Raji (cell line): ENCODE measurements at regions not wholly inside any gene's neighbourhood (a gene's known extent, or its start where the extent isn't known, plus 50 kb on each side); places are given as distances from the start of the nearest gene placed in this dataset.

Experiments used
- POLR2A ChIP-seq: IDR thresholded peaks from 2 replicates; pipeline ENCODE4 v1.6.1; 2011; ENCODE audit warnings: low read depth, low read length, control low read depth; ENCODE audit not compliant: insufficient read depth

DNA sequence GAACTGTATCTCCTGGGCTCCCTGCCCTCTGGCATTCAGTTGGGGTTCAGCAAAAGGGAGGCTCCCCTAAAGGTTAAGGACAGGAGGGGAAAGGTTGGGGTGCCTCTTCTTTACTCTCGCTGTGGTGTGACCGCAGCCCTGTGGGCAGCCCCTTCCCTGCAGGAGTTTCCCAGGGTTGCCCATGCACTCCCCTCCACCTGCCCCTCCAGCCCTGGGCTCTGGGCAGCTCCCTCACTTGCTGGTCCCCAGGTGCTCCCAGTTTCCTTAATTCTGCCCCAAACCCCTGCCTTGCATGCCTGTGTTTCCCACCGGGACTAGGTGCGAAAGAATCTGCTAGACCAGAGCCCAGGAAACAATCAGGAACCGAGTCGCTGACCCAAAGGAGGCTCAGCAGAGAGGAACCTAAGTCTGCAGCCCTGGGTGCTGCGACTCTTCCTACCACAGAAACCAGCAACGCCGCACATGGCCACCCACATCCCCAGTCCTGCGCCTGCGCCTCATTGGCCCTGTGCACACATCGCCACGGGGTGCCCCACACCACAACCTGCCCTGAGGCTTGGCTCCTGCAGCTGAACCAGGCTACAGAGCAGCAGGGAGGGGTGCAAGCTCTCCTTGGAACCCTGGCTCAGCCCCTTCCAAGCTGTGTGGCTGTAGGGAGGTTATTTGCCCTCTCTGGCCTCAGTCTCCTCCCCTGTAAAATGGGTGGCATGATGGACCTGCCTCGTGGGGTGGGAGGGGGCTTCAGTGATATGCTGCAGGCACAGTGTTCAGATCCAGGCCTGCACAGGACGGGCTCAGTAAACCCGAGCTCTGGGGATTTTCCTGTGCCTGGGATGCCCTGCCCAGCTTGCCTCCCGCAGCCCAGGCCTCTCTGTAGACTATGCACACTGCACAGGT is 487.6 kb downstream of the PREX1 start:
- no peak for TF ChIP-seq POLR2A

- TF ChIP-seq POLR2A, result no peak
Measured at GRCh38 chr20:48339190-48339985, 488.4 kb downstream of the PREX1 start.

DNA sequence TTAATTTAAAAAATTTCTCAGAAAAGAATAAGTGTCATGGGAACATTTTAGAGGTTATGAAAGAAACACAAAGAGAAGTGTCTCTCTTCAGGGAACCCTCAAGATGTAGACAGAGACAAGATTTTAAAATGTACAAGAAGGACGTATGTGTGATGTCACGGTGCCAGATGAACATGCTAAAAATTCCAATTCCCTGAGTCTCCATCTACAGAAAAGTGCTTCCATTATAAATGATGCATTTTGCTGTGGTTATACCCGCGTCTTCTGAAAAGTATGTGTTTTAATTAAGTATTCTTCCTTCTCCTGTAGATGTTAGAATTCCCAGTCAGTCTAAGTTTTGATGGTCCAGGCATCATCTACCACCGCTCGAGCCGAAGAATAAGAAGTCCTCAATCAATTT is 489.1 kb downstream of the PREX1 start:
- no peak for TF ChIP-seq POLR2A

DNA sequence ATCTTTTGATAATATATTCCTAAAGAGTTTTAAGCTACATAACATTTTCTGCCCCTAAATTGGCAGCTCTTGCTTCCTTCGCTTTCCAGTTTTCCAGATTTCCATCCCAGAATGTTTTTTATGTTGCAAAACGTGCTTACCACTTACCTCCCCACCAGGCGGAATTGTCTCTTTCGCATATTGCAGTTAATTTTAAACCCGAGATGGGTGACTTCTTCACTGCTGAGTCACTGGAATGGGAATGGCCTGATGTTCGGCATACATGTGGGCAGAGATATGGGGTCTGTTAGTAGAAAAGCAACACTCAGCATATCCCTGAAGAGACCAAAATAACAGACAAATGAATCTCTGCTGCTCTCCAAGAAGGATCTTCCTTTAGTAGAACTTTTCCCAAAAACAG is 491.2 kb downstream of the PREX1 start:
- TF ChIP-seq POLR2A, result no peak

DNA sequence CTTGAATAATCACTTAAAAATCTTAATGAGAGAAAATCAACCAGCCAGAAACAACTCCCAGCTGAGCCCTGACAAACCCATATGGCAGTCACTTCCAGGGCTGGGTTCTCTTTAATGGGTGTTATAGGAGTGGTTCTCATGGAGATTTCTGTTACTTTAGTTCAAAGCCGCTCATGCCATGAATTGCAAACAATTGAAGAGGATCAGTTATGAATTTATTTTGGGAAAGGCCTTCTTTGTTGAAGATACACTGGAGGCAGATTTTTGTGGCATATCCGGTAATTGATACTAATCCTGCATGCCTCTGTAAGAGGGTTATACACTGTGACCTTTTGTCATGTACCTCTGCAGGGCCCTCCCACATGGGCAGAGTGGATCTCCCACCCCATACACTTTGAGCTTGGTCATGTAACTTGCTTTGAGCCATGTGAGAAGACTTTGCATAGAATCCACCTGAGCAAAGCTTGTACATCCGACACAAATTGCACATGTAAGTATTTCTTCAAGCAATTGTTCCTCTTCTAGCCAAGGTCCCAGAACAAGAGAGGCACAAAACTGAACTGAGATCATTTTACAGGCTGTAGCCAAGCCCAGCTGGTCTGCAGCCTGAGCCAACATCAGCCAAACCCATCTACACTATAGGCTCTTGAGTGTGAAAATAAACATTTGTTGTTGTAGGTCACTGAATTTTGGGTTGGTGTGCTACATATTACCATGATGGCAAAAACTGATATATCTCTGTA is 492.3 kb downstream of the PREX1 start:
- no peak for TF ChIP-seq POLR2A

DNA sequence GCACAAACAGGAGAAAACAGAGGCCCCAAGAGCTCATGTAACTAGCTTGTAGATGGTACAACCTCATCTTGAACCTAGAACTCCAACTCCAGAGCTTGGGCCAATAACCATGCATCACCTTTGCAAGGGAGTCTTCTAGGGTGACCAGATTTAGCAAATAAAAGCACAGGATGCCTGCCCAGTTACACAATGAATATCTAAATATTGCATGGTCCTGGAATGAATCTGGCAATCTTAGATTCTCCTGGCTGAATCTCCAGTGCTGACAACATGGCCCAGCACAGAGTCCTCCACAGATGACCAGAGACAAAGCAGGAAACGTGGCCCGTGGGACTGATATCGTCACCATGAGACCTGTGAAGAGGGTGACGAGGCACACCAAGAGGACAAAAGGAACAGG is 494.1 kb downstream of the PREX1 start:
- no peak for TF ChIP-seq POLR2A

DNA sequence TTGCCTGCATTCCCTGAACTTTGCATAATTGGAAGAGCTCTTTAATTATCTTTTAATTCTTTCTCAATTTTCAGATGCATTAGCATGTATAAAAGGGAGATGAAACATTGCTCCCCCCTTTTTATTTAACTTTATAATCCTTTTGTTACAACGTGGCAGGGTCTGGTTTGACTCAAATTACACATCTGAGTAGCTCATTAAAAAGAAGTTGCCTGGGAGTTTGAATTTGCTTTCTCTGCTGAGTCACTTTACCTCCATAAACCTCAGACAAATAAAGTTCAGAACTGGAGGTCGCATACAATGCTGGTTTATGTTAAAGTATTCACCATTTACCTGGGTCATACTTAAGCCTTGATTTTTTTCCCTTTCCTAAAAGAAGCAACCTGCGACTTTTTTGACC is 495.2 kb downstream of the PREX1 start:
- no peak for TF ChIP-seq POLR2A

DNA sequence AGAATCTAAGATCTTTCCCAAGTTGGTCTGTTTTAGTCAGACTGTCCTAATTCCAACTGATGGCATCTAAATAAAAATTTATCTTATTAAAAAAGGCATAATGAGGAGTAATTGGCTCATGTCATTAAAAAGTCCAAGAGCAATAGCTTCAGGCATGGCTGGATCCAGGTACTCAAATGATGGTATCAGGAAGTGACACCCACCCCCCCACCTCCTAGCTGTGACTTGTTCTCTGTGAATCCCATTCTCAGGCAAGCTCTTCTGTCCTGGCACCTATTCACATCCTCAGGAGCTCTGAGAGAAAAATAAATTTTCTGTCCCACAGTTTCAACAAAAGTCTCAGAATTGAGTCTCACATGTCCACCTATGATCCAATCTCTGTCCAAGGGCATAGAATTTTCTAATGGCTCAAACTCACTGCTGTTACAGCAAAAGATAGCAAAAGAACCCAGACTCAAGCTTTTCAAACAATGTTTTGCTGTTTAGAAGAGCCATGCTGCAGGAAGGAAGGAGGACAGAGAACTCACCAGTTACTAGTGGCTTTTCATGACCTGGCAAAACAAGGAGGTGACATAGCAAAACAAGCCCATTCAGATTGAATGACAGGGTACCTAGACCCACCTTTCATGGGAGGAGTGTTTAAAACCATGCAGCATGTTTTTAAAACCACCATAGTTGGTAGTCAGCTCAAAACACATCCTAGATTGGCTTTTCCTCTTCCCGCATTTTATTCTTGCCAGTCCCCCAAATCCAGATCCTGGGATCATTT is 496.1 kb downstream of the PREX1 start:
- no peak for TF ChIP-seq POLR2A

DNA sequence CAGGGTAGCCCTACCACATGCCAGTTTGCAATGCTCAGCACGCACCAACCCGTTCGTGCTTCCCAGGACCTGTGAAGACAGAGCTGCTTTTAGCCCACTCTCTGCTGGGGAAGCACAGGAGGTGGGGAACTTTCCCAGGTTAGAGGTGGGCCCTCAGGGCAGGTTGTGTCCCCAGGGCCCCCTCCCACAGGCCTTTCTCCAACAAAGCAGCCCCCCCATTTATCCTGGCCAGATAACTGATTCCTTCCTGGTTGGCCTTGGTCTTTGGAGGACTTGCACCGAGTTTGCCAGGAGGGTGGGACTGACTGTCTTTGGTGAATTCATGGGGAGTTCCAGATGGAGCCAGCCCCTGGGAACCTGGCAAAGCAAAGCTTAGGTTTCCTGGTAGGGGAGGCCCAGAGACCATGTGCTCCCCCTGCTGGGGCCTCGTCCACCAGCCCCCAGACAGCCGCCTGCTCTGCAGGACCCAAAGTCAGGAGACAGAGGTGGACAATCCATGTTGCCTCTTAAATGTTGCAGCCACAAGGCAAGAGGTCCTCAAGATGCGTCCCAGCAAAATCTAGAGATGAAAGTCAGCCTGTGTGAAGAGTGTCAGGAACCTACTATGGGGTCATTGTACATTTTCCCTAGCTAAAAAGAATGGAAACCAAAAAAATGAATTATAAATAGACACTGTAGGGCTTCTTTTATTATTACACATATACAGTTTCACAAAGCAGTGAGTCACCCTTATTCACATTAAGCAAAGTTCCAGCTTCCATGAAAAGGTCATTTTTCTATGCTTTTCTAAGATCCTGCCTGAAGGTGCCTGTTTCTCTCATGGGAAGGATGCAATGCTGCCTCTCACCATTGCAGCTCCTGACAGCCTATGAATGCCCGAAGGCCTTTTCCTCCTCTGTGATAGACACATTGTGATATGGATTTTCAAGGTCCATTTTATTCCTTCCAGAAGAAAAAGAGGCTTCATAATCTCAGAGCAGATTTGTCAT is 497.8 kb downstream of the PREX1 start:
- TF ChIP-seq POLR2A, result no peak

DNA sequence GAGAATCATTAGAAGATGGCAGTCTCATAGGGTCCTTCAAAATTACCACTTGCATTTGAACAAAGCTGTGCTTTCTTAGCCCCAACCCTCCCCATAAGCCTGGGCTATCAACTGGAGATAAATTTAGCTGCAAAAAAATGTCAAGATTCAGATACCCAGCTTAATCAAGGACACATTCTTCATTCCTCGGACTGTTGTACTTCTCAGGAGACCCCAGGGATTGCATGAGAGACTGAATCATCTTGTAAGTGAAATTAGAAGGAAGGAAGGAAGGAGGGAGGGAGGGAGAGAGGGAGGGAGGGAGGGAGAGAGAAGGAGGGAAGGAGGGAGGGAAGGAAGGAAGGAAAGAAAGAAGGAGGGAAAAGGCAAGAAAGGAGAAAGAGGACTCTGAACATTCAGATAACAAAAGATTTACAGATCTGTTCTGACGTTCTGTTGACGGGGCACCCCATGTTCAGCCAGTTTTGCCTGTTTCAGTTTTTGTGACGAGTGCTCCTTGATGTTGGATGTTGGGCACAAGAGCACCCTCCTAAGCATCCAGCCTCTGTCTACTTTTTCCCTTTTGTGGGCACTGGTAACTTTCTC is 498.7 kb downstream of the PREX1 start:
- no peak for TF ChIP-seq POLR2A

DNA sequence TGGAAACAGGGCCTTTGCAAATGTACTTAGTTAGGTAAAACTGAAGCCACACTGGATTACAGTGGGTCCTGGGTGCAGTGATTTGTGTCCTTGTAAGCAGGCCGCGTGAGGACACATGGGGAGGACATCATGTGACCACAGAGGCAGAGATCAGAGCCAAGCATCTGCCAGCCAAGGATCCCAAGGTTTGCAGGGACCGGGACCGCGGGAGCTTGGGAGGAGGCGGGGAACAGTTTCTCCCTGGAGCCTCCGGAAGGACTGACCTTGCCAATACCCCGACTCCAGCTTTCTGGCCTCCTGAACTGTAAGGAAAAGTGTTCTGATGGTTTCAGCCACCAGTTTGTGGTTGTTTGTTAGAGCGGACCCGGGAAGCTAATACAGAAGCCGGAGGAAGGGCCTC is 500.9 kb downstream of the PREX1 start:
- TF ChIP-seq POLR2A, result no peak

- no peak for TF ChIP-seq POLR2A
Measured at GRCh38 chr20:48326434-48326691, 501.4 kb downstream of the PREX1 start.

DNA sequence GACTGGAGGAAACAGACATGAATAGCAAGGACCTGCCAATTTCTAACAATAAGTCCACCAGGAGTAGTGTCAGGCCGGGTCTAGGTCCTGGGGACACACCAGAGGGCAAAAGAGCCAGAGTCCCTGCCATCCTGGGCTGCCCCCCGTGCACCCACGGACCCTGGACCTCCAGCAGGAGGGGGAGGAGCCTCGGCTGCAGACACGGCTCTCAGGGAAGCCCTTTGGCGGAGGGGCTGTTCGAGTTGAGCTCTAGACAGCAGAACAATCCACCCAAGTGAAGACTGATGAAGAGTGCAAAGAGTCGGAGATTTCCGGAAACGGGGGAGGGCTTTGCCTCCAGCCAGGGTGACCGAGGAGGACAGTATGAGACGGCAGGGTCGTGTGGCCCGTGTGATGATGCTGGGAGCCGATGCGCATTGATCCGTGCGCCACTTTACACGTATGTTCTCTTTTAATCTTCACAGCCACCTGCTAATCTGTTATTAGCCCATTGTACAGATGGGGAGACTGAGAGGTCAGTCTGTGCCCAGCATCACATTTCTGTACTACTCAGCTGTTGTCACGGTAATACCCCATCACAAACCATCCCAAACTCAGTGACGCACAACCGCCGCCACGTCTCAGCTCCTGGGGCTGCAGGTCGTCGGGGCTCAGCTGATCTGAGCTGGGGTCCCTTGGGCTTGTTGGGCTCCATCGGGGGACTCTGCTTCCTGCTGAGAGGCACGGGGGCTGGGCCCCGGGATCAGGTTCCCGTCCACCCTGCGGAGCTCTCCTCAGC is 502.0 kb downstream of the PREX1 start:
- TF ChIP-seq POLR2A, result no peak
